ENCODE measurements at regions not wholly inside any gene's neighbourhood (a gene's known extent, or its start where the extent isn't known, plus 50 kb on each side); places are given as distances from the start of the nearest gene placed in this dataset.

DNA sequence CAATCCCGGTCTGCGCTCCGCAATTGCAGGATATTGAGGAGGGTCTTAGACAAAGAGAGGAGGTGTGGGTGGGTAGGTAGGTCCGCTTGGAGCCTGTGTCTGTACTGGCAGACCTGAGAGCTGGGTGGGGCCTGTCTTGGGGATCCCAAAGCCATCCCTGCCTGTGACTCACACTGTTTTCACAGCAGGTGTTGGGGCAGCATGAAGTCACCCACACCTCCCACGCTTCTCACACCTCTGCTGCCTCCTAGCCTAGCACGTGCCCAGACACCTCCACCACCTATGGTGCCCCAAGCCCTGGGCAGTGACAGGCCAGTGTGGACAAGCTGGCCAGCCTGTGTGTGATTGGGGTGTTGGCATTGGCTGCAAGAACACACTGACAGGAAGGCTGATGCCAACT lies 65.7 kb upstream of the ECE1 start (continued):
- TF ChIP-seq, protein P1, sequence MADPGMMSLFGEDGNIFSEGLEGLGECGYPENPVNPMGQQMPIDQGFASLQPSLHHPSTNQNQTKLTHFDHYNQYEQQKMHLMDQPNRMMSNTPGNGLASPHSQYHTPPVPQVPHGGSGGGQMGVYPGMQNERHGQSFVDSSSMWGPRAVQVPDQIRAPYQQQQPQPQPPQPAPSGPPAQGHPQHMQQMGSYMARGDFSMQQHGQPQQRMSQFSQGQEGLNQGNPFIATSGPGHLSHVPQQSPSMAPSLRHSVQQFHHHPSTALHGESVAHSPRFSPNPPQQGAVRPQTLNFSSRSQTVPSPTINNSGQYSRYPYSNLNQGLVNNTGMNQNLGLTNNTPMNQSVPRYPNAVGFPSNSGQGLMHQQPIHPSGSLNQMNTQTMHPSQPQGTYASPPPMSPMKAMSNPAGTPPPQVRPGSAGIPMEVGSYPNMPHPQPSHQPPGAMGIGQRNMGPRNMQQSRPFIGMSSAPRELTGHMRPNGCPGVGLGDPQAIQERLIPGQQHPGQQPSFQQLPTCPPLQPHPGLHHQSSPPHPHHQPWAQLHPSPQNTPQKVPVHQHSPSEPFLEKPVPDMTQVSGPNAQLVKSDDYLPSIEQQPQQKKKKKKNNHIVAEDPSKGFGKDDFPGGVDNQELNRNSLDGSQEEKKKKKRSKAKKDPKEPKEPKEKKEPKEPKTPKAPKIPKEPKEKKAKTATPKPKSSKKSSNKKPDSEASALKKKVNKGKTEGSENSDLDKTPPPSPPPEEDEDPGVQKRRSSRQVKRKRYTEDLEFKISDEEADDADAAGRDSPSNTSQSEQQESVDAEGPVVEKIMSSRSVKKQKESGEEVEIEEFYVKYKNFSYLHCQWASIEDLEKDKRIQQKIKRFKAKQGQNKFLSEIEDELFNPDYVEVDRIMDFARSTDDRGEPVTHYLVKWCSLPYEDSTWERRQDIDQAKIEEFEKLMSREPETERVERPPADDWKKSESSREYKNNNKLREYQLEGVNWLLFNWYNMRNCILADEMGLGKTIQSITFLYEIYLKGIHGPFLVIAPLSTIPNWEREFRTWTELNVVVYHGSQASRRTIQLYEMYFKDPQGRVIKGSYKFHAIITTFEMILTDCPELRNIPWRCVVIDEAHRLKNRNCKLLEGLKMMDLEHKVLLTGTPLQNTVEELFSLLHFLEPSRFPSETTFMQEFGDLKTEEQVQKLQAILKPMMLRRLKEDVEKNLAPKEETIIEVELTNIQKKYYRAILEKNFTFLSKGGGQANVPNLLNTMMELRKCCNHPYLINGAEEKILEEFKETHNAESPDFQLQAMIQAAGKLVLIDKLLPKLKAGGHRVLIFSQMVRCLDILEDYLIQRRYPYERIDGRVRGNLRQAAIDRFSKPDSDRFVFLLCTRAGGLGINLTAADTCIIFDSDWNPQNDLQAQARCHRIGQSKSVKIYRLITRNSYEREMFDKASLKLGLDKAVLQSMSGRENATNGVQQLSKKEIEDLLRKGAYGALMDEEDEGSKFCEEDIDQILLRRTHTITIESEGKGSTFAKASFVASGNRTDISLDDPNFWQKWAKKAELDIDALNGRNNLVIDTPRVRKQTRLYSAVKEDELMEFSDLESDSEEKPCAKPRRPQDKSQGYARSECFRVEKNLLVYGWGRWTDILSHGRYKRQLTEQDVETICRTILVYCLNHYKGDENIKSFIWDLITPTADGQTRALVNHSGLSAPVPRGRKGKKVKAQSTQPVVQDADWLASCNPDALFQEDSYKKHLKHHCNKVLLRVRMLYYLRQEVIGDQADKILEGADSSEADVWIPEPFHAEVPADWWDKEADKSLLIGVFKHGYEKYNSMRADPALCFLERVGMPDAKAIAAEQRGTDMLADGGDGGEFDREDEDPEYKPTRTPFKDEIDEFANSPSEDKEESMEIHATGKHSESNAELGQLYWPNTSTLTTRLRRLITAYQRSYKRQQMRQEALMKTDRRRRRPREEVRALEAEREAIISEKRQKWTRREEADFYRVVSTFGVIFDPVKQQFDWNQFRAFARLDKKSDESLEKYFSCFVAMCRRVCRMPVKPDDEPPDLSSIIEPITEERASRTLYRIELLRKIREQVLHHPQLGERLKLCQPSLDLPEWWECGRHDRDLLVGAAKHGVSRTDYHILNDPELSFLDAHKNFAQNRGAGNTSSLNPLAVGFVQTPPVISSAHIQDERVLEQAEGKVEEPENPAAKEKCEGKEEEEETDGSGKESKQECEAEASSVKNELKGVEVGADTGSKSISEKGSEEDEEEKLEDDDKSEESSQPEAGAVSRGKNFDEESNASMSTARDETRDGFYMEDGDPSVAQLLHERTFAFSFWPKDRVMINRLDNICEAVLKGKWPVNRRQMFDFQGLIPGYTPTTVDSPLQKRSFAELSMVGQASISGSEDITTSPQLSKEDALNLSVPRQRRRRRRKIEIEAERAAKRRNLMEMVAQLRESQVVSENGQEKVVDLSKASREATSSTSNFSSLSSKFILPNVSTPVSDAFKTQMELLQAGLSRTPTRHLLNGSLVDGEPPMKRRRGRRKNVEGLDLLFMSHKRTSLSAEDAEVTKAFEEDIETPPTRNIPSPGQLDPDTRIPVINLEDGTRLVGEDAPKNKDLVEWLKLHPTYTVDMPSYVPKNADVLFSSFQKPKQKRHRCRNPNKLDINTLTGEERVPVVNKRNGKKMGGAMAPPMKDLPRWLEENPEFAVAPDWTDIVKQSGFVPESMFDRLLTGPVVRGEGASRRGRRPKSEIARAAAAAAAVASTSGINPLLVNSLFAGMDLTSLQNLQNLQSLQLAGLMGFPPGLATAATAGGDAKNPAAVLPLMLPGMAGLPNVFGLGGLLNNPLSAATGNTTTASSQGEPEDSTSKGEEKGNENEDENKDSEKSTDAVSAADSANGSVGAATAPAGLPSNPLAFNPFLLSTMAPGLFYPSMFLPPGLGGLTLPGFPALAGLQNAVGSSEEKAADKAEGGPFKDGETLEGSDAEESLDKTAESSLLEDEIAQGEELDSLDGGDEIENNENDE (IDR thresholded peaks at IDR 0.05; ENCODE audit: insufficient replicate concordance, low read length): no peak
- TF ChIP-seq RBBP5 (IDR thresholded peaks at IDR 0.05; ENCODE audit: borderline replicate concordance, low read depth, low read length) (no peak), KDM1A (IDR thresholded peaks at IDR 0.05; ENCODE audit: borderline replicate concordance, low read length) (no peak), EGR1 (IDR thresholded peaks at IDR 0.05; ENCODE audit: borderline replicate concordance, low read depth, low read length) (no peak), BRCA1 (IDR thresholded peaks at IDR 0.05; ENCODE audit: low read depth, low read length) (no peak), CEBPB (IDR thresholded peaks at IDR 0.05; ENCODE audit: low read depth, low read length) (no peak), JUN (IDR thresholded peaks at IDR 0.05; ENCODE audit: low read depth, low read length) (no peak), RAD21 (IDR thresholded peaks at IDR 0.05 in 1 of 2, conservative IDR thresholded peaks at IDR 0.05 in 1 of 2; ENCODE audit: low read depth in 2 of 2, low read length in 2 of 2) (no peak), SUZ12 (IDR thresholded peaks at IDR 0.05; ENCODE audit: low read length) (no peak), NANOG (IDR thresholded peaks at IDR 0.05; ENCODE audit: insufficient read depth, low read depth, low read length, poor library complexity, severe bottlenecking) (no peak), SIRT6 (IDR thresholded peaks at IDR 0.05; ENCODE audit: low read length) (no peak), POLR2AphosphoS5 (IDR thresholded peaks at IDR 0.05; ENCODE audit: low read depth, low read length) (no peak)

Measured in H1 (cell line).